OCI-LY3 (cell line): ENCODE measurements at regions not wholly inside any gene's neighbourhood (a gene's known extent, or its start where the extent isn't known, plus 50 kb on each side); places are given as distances from the start of the nearest gene placed in this dataset.

ENCODE experiments used
- H2AFZ ChIP-seq: fragments of 200-600, 300-600 bp; shearing (Covaris generic); 2 replicates; pipeline ENCODE4 v1.6.0; 2014; ENCODE audit warnings: antibody characterized with exemption, low read depth, low read length
- H3K27ac ChIP-seq: fragments of 200-600, 300-600 bp; sonication (generic); 2 replicates; pipeline ENCODE4 v1.5.1; 2014; ENCODE audit warnings: mild to moderate bottlenecking, low read length, moderate library complexity, mixed read lengths
- H3K27me3 ChIP-seq: fragments of 200-600, 300-600 bp; sonication (generic); 2 replicates; pipeline ENCODE4 v1.6.1; 2014; ENCODE audit warnings: low read depth, low read length, mixed read lengths
- H3K36me3 ChIP-seq: fragments of 200-600, 300-600 bp; sonication (generic); replicated peaks from 2 replicates; pipeline ENCODE3; 2014; ENCODE audit warnings: low read depth, low read length, mixed read lengths
- H3K4me1 ChIP-seq: fragments of 300-600, 200-600 bp; sonication (generic); 2 replicates; pipeline ENCODE4 v1.6.1; 2014; ENCODE audit warnings: low read length, mixed read lengths
- H3K4me2 ChIP-seq: fragments of 200-600, 300-600 bp; sonication (generic); 2 replicates; pipeline ENCODE4 v1.6.1; 2014; ENCODE audit warnings: low read length, mixed read lengths
- H3K4me3 ChIP-seq: fragments of 300-600, 200-600 bp; sonication (generic); 2 replicates; pipeline ENCODE4 v1.5.1; 2014; ENCODE audit warnings: antibody characterized with exemption, mild to moderate bottlenecking, low read length, moderate library complexity
- H3K79me2 ChIP-seq: fragments of 300-600, 200-600 bp; shearing (Covaris generic); 2 replicates; pipeline ENCODE4 v1.6.1; 2014; ENCODE audit warnings: mild to moderate bottlenecking, low read length, mixed read lengths
- H3K9ac ChIP-seq: fragments of 300-600, 200-600 bp; shearing (Covaris generic); 2 replicates; pipeline ENCODE4 v1.6.0; 2014; ENCODE audit warnings: mild to moderate bottlenecking, low read length, moderate library complexity
- H3K9me3 ChIP-seq: fragments of 200-600, 300-600 bp; shearing (Covaris generic); 2 replicates; pipeline ENCODE4 v1.6.1; 2014; ENCODE audit warnings: low read length, mixed read lengths; ENCODE audit not compliant: insufficient read depth
- H4K20me1 ChIP-seq: fragments of 200-600, 300-600 bp; sonication (generic); 2 replicates; pipeline ENCODE4 v1.6.1; 2016; ENCODE audit warnings: low read length, mixed read lengths; ENCODE audit not compliant: insufficient read depth
- EZH2phosphoT487 ChIP-seq: fragments of 200-600 bp; shearing (Covaris generic); IDR thresholded peaks from 2 replicates; pipeline ENCODE4 v1.6.1; 2018; ENCODE audit warnings: antibody characterized with exemption, mixed run types, low read depth
- TF ChIP-seq, protein P1 (sequence below): fragments of 200-600, 300-600 bp; sonication (generic); IDR thresholded peaks from 2 replicates; pipeline ENCODE4 v1.5.1; 2014; ENCODE audit warnings: antibody characterized with exemption, low read length, low read depth

GRCh38 chr1:73654714-73655113 lies 543.3 kb downstream of the LRRIQ3 start:
- Histone ChIP-seq H3K79me2 (no peaks in the 10 kb centered on the region), H3K4me3 (no peak overlapping the region), H3K9ac (no peak overlapping the region), H3K4me1 (no peaks in the 10 kb centered on the region), H3K4me2 (no peak overlapping the region), H3K27ac (no peak overlapping the region), H3K27me3 (no peaks in the 10 kb centered on the region), H4K20me1 (no peaks in the 10 kb centered on the region), H3K36me3 (no peaks in the 10 kb centered on the region), H3K9me3 (no peaks in the 10 kb centered on the region), H2AFZ (no peak overlapping the region)
- no peak for TF ChIP-seq EZH2phosphoT487
- TF ChIP-seq, protein P1, sequence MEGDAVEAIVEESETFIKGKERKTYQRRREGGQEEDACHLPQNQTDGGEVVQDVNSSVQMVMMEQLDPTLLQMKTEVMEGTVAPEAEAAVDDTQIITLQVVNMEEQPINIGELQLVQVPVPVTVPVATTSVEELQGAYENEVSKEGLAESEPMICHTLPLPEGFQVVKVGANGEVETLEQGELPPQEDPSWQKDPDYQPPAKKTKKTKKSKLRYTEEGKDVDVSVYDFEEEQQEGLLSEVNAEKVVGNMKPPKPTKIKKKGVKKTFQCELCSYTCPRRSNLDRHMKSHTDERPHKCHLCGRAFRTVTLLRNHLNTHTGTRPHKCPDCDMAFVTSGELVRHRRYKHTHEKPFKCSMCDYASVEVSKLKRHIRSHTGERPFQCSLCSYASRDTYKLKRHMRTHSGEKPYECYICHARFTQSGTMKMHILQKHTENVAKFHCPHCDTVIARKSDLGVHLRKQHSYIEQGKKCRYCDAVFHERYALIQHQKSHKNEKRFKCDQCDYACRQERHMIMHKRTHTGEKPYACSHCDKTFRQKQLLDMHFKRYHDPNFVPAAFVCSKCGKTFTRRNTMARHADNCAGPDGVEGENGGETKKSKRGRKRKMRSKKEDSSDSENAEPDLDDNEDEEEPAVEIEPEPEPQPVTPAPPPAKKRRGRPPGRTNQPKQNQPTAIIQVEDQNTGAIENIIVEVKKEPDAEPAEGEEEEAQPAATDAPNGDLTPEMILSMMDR = no peak

GRCh38 chr1:73644198-73644597 lies 553.8 kb downstream of the LRRIQ3 start:
- Histone ChIP-seq H3K27me3 (no peaks in the 10 kb centered on the region), H3K4me1 (no peaks in the 10 kb centered on the region), H3K9ac (no peak overlapping the region), H3K4me2 (no peak overlapping the region), H4K20me1 (no peaks in the 10 kb centered on the region), H3K9me3 (no peaks in the 10 kb centered on the region), H3K79me2 (no peaks in the 10 kb centered on the region), H3K27ac (no peak overlapping the region), H2AFZ (no peak overlapping the region), H3K4me3 (no peak overlapping the region), H3K36me3 (no peaks in the 10 kb centered on the region)
- TF ChIP-seq, protein P1 = no peak

DNA sequence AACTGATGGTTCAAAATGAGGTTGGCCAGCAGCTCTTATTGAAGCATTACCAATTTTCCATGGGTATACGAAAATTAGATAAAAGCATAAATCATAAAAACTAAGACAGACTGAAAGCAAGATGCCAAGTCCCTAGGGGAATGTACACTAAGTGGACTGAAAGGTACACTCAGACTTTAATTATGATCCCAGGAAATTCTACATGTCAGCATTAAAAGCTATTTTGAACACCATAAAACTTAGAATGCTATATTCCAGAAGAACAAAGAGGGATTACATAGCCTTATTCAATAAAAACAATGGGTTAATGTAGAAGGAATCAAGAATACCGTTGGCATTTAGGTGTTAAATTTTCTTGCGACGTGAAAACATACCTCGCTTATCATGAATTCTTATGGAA lies 558.5 kb downstream of the LRRIQ3 start:
- H3K9ac ChIP-seq = no peak overlapping the region
- no peak overlapping the region for H3K27ac ChIP-seq
- no peak overlapping the region for H2AFZ ChIP-seq
- TF ChIP-seq EZH2phosphoT487 = no peak
- TF ChIP-seq, protein P1 = no peak
- no peaks in the 10 kb centered on the region for H3K79me2 ChIP-seq
- H3K4me3 ChIP-seq = no peak overlapping the region
- H3K36me3 ChIP-seq = no peaks in the 10 kb centered on the region
- no peaks in the 10 kb centered on the region for H3K27me3 ChIP-seq
- H4K20me1 ChIP-seq = no peaks in the 10 kb centered on the region
- no peaks in the 10 kb centered on the region for H3K9me3 ChIP-seq
- H3K4me2 ChIP-seq = no peak overlapping the region
- H3K4me1 ChIP-seq = no peaks in the 10 kb centered on the region

- no peaks in the 10 kb centered on the region for H3K79me2 ChIP-seq
- no peaks in the 10 kb centered on the region for H4K20me1 ChIP-seq
- H3K9me3 ChIP-seq = no peaks in the 10 kb centered on the region
- no peak overlapping the region for H3K4me2 ChIP-seq
- no peaks in the 10 kb centered on the region for H3K36me3 ChIP-seq
- no peaks in the 10 kb centered on the region for H3K27me3 ChIP-seq
- no peak overlapping the region for H3K27ac ChIP-seq
- H3K4me1 ChIP-seq = no peaks in the 10 kb centered on the region
- no peak overlapping the region for H3K4me3 ChIP-seq
- H3K9ac ChIP-seq = no peak overlapping the region
- TF ChIP-seq EZH2phosphoT487 = no peak
- TF ChIP-seq, protein P1 = no peak
- no peak overlapping the region for H2AFZ ChIP-seq
Measured at GRCh38 chr1:73637264-73637663, 560.7 kb downstream of the LRRIQ3 start.
